ENCODE measurements at regions not wholly inside any gene's neighbourhood (a gene's known extent, or its start where the extent isn't known, plus 50 kb on each side); places are given as distances from the start of the nearest gene placed in this dataset.

DNA sequence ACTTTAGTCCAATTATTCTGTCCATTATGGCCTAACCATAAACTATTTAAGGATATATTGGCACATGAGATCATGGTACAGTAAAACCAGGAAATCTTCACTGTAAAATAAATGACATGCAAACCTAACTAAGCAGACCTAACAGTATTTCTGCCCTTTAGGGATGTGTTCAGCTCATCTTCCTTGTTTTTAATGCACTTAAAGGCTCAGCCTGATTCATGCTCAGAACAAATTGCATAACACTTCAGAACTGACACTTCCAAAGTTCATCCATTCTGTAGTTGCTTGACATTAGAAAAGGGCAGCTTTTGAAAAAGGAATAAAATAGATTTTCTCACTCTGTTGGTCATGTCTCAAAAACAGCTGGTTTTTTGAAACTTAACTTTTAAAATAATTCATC, 708.5 kb downstream of the C12orf50 start:
- no peak for DNase-seq

DNA sequence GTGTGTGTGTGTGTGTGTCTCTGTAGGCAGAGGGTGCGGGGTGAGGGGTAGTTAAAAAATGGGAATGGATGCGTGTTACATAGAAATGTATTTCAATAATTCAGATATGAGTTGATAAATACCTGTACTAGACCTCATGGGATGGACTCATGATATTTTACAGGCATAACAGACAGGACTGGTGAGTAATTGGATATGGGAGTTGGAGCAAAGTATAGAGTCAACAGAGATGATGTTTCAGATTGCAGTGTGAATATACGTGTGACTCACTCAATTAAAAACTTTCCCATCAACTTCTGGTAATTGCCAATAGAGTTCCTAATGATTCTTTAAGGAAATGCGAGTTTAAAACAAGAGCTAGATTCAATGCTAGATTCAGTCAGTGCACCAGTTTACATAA, 711.9 kb downstream of the C12orf50 start:
- no peak for DNase-seq

DNA sequence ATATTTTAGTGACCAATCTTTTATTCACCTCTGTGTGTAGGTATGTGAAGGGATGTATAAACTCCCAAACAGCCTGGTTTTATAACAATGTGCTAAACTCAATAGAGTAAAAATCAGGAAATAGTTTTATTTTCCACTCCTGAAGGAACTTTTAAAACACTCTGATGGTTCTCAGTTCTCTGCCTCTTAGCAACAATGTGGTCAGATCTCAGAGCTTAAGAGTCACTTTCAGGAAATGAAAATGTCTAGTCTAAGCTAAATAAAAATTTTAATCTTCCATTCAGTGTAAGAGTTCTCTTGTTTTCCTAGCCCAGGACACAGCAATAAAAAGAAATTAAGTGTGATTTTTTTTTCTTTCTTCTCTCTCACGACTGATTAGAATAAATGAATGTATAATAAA, 718.0 kb downstream of the C12orf50 start:
- no peak for DNase-seq

DNA sequence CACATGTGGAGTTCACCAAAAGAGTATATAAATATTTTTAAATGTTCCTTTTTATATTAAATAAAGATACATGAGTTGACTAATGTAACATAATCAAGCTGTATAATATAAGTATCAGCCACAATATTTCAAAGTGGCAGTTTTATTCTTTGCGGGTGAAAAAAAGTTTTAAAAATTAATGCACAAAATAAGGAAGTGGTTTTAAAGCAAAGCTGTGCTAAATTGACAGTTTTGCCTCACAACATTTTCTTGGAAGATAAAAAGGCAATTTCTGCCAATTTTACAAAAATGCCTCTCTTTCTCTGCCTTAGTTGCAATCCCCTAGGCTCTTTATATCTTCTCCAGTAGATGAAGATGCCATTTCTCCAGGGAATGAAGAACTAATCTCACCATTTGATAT, 719.1 kb downstream of the C12orf50 start:
- DNase-seq: no peak

DNA sequence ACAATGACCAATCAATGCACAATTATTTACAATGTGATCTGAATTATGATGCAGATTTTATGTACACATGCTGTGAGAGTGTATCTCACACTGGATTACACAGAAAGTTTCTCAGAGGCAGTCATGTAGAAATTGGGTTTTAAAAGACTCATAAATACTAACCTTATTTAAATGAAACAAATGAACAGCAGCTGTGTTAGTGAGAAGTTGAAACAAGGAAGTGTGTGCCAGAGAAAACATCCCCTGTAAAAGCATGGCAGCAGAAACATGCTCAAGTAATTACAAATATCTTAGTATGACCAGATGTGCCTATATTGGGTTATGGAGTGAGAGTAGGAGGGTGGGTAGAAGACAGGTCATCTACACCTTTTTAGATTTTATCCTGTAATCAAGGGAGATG, 723.7 kb downstream of the C12orf50 start:
- DNase-seq: no peak

DNA sequence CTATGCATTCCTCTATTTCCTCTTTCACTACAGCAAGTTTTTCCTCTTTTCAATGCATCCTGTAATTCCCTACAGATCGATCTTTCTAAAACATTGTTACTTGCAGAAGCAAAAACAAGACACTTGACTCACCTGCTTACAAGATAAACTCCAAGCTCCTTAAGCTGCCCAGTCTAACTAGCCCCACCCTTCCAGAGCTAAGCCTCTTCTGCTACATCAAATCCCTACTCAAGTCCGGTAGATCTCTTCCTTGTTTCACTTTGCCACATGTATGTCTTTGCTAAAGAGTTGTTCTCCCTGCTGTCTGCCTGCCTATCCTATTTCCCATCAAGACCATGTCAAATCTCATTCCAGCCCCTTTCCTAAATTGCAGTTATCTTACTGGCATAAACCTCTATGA, 724.8 kb downstream of the C12orf50 start:
- DNase-seq: no peak

DNA sequence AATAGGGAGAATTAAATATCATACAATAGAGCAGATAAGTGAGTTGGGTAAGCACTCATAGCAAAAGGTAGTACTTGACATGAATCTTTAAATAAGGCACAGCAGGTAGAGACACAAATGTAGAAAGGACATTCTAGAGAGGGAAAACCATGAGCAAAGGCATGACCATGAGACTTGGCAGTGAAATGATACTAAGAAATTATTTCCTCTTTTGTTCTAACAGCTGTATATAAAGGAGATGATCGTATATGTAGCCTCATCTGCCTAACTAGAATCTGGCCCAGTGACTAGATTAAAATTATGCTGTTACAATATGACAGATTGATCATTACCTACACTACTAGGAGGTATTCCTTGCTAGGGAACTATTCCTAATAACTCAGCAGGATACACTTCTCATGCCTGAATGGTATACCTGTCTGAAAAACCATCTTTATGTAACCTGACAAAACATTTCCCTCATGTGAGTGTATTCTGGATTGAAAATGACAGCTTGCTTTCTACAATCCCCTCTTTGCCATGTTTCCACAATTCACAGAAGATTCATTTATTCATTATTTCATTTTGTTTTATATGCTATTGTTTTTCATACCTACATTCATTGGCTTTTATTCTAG, 725.7 kb downstream of the C12orf50 start:
- DNase-seq: no peak

DNA sequence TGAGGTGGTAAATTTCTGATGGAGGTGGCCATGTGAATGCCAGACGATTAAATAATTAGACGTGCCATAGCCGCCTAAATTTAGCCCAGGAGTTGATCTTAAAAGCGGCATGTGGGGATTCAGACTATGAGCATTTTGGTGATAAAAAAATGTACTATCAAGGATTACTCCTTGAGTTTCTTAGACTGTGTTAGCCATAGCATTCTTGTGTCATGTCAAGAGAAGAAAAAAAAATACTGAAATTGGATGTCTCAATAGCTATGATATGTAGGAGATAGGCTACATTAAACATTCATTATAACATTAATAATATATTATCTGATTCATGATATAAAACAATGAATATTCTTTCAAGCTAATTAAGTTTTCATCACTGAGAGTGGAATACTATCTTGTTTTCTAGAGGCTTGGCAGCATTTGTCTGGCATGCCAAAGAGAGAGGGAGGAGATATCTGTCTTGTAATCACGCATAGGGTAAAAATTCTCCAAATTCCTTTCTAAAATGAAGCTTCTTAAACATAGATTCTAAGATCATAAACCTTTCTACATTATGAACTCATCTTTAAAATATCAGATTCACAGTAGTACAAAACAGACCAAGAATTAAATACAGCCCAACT, 727.0 kb downstream of the C12orf50 start:
- no peak for DNase-seq

DNA sequence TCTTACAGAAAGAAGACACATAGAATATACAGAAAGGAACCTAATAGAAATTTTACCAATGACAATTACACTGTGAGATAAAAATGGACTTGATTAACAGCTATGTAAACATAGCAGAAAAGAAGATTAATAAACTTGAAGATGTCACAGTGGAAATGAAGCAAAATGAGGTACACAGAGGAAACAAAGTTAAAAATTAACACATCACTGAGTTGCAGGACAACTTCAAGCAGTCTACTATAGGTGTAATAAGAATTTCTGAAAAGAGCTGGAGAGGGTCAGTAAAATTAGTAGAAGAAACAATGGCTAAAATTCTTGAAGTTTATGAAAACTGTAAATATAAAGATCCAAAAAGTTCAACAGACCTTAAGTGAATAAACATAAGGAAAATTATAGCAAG, 738.7 kb downstream of the C12orf50 start:
- DNase-seq: no peak

DNA sequence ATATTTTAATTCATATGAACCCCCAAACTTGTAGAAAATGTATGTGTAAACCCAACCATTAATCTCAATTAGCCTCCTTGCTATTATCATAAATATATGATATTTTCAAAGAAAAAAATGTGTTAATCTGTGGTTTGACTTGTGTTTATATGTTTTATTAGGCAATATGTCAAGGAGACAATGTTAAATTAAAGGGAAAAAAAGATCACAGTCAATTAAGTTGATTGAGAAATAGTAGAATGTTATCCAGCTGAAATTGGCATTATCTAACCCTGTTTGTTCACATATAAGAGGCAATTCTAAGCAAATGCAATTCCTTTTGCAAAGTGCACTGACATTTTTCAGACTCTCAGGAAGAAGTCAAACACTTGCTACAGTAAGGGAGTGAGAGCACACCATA, 745.3 kb downstream of the C12orf50 start:
- no peak for DNase-seq

DNA sequence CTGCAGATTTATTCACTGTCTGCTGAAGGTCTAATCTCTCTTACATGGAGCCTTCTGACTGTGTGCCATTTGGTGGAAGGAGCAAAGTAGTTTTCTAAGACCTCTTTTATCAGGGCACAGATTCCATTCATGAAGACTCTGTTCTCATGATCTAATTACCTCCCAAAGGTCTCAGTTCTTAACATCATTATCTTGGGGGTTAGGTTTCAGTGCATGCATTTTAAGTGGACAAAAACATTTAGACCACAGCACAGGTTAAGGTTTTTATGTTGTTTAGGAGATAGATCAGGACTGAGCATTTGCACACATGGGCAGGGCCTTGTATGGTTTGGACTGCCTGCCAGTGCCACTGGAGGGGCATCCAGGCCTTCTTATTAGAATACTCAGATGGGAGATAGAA, 746.1 kb downstream of the C12orf50 start:
- DNase-seq: no peak

DNA sequence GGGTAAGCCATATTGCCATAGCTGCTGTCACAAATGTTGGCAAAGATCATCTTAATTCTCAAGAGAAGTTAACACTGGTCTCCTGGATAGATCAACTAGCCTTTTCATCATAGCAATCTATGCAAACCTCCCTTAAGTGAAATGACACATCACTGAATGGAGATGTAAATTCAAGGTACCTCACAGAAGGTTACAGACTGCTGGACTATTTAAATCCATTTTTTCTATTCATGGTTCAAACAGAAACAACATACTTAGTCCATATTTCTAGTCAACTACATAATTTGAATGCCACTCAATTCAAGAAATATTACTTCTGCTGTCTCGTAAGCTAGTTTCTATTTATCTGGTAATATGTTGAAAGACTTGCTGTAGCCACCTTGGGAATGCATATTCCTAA, 748.3 kb downstream of the C12orf50 start:
- DNase-seq: no peak

DNA sequence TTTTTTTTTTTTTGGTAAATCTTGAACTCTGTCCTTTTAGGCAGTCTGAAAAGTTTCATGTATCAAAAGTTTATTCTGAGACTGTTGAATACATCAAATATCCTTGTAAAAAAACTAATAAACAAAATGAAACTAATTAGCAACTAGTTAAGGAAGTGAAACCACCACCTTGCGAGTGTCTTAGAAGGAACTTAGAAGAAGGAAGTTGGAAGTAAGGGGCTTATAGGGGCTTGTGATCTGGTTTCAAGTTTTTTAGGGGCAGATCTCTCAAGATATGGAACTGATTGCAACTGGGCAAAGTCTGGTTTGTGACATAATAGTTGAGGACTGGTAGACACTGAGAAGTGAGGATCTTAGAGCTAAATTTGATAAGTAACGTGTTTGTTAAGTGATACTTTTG, 748.8 kb downstream of the C12orf50 start:
- DNase-seq: no peak

DNA sequence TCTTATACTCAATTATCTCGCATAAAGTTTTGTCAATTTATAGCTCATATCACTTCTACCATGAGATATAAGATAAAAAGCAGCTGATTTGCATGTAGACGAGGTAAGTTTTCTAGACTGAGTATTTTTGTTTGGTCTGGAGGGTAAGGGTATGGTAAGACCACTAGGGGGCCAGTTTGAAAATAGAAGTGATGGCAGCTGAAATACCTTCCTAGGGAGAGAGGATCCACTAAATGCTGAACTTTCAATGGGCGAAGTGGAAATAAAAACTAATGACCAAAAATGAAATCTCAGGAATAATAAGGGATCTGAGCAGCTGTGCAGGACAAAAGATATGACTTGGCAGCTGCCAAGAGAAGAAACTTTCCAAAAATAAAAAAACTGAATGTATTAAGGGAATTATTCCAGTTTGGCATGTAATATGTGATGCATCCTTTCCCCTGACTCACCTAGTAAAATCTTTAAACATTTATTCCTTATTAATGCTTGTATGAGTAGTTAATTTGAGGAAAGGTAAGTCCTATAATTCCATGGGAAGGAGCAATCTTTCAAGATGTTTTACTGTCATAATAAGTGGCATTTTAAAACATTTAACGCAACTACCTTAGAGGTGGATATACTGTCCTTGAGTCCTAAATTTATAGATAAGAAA, 754.5 kb downstream of the C12orf50 start:
- peak in 1 of 2 experiments; percentile 3 for DNase-seq

DNA sequence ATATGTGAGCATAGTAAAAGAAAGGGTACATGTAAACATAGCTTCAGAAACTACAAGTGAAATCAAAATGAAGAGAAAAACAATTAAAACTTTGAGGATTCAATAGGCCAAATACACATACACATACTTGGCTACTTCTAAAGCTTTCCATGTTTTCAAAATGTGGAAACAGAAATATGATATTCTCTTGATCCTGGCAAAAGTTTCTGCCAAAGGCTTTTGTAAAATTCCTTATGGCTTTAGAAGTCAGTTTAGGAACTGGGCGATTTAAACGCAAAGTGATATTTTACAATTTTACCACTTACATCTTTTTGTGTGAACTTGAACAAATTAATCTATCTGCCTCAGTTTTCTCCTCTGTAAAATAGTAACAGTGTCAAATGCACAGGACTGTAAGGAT, 756.4 kb downstream of the C12orf50 start:
- no peak for DNase-seq

DNA sequence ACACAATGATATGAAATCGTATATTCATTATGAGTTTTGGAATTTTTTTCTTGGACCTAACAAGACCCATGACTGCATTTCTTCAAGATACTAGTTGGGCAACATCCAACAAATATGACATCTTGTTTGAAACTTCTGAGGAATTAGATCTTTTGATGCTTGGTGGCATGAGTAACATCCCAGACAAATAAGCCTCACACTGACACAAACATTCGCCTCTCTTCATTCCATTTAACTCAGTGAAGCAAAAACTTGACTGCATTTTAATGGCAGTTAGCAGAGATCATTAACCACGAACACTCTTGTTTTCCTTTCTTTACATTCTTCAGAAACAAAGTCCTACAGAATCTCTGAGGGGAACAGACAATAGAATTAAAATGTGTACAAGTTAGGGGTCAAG, 758.3 kb downstream of the C12orf50 start:
- no peak for DNase-seq

DNA sequence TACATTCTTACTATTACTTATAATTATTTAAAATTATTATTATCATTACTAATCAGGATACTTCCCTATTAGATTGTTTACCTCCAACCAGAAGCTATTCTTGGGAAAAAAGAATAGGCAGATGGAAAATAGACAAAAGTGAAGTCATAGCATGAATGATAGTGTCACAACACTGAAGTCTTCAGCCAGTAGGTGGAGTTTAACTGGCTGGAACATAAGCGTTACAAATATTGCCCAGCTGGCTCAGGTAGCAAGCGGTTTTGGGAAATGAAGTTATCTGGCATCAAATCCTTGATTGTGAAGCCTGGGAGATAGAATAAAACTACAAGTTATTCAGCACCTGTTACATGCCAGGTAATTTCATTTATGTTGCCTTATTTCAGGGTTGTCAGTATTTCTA, 762.9 kb downstream of the C12orf50 start:
- no peak for DNase-seq

DNA sequence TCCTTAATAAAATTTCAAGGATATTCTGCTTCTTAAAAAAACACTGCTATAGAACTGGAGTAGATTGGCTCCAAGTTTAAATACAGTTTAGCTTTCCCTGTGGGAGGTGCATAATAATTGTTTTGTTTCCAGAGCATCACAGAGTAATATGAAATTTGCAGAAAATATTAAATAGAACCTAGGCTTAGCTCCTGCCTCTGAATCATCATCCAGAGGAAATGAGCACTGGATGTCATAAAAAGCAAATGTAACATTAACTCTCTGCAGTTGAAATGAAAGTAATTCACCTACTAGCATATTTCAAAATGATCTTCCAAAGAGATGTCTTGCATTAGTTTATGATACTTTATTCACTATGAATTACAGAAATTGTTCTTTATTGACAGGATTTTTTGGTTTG, 769.8 kb downstream of the C12orf50 start:
- no peak for DNase-seq

DNA sequence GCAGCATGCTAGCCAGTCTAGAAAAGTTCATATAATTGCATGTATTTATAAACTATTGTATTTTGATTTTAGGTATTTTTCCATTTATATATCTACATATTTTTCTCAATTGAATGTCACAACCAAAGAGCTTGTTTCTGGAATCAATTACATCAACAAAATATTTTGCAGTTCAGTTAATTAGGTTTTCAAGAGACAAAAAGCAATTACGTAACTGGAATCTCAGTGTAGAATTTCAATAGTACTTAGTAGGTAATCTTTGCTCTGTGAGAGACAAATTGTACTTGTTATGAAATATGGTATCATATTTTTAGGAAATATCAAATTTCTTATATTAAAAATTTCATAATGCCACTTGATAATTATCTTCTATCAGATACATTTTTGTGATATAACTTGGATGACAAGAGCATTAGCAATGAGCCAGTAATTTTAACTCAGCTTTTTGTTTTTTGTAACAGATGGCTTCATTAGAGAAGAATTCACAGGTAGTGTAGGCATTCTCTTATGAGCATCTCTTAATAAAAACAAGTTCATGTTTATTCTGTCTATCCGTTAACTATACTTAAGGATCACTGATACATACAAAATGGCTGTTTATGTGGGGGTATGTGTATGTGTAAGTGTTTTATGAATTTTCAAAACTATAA, 774.7 kb downstream of the C12orf50 start:
- no peak for DNase-seq

DNA sequence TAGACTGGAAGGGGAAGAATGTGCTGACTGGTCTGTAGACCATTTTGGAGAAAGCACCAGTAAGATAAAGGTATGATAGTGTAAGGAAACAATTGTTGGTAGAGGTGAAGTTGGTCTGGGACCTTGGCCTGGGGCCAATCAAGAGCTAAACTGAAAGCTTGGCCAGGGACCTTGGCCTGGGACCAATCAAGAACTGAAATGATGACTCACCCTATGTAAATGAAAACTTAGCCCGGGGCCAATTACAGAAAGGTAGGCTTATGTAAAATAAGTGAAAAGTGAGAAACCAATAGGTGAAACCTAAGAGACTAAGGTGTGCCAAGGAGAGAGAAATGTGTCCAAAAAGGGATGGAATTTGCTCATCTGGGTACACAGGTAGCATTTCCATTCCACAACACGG, 776.0 kb downstream of the C12orf50 start:
- no peak for DNase-seq

DNA sequence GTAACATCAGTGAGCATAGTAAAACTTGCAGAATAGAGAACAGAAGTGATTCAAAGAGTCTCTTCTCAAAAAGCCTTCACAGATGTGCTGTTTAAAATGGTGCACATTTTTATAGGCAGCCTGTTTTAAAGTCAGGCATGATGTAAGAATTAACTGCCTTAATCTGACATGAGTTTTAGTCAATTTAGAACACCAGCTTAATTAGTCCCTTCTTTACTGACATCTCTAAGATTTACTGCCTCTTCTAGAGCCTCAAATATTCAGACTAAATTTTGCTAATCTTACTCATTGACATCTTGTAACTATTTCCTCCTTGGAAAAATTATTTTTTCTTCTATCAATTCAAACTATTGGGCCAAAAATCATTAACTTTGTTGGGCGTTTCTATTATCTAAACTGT, 782.5 kb downstream of the C12orf50 start:
- DNase-seq: no peak

DNA sequence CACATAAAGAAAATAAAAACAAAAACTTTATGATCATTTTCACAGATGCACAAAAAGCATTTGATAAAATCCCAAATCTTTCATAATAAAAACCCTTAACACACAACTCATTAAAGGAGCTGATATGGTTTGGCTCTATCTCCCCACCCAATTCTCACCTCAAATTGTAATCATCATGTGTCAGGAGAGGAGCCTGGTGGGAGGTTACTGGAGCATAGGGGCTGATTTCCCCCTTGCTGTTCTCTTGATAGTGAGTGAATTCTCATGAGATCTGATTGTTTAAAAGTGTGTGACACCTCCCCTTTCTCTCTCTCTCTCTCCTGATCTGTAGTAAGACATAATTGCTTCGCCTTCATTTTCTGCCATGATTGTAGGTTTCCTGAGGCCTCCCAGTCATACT, 790.7 kb downstream of the C12orf50 start:
- no peak for DNase-seq

DNA sequence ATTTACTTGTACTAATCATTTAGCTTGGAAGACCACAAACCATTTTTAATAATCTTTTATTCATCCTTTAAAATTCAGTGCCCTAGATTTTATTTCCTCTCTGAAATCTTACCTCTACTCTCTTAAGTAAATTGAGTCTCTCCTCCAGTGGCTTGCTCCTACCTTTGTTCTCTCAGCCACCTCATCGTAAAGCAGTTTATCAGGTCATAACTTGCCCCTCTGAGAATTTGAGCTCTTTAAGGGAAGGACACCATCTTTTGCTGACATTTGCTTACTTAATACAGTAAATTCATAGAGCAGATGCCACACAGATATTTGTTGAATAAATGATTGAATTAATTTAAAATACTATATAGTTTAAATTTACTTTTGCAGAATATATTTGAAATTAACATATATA, 794.3 kb downstream of the C12orf50 start:
- DNase-seq: no peak

DNA sequence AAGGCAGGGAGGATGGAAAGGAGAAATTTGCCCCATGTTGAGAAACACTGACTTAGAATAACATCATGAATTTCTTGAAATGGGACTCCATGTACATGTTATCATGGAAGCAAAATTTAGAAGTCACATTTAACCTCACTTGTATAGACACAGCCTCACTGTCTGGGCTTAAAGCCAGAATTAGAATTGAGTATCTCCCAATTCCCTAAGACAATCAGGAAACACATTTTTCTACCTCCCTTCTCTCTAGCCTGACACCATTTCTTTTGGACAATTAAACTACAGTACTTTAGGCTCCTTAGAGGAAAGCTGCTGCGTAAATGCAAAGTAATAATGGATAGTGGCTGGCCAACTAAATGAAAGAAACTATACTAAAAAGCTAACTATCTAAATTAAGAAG, 795.5 kb downstream of the C12orf50 start:
- DNase-seq: no peak
